Right lobe of liver (tissue), 6 donors: ENCODE measurements at regions not wholly inside any gene's neighbourhood (a gene's known extent, or its start where the extent isn't known, plus 50 kb on each side); places are given as distances from the start of the nearest gene placed in this dataset.

Experiments used
- ATAC-seq, 4 donors: fragments of 200-7000 bp; cut with Tn5 transposase; one replicate each; pipeline ENCODE4 v1.9.1; 2020; ENCODE audit warnings: mild to moderate bottlenecking in 4 of 4, moderate library complexity in 4 of 4
- DNase-seq, 3 donors: peaks; one replicate each; pipeline ENCODE4 v3.0.0-alpha.2; 2020
- H3K27ac ChIP-seq, 3 donors: fragments of 200-600 bp; one replicate each; pipeline ENCODE4 v1.8.0; 2022
- H3K27me3 ChIP-seq, 2 donors: fragments of 200-600 bp; one replicate each; pipeline ENCODE4 v1.8.0; 2022
- H3K36me3 ChIP-seq, 4 donors: fragments of 200-600 bp; sonication (generic) in 1 of 4; one replicate each; pipeline versions ENCODE4 v1.5.1 to v1.8.0; 2017 to 2022; ENCODE audit warnings: control low read depth in 1 of 4
- H3K4me1 ChIP-seq, 4 donors: fragments of 200-600 bp; sonication (generic) in 1 of 4; one replicate each; pipeline versions ENCODE4 v1.5.1 to v1.8.0; 2017 to 2022; ENCODE audit warnings: control low read depth in 1 of 4
- H3K4me3 ChIP-seq, 3 donors: fragments of 200-600 bp; one replicate each; pipeline ENCODE4 v1.8.0; 2022
- H3K9me3 ChIP-seq, 4 donors: fragments of 200-600 bp; sonication (generic) in 1 of 4; one replicate each; pipeline versions ENCODE4 v1.5.1 to v1.8.0; 2017 to 2022; ENCODE audit warnings: control low read depth in 1 of 4
- POLR2A ChIP-seq: fragments of 450-650 bp; IDR thresholded peaks from one replicate; pipeline ENCODE4 v1.6.1; 2017; ENCODE audit warnings: antibody characterized with exemption, mild to moderate bottlenecking
- WGBS: methylation state at CpG from one replicate; pipeline ENCODE4 v1.1.6; 2018; ENCODE audit warnings: low coverage, low lambda C conversion rate; ENCODE audit not compliant: insufficient coverage; ENCODE audit errors: missing lambda C conversion rate; 5-methylcytosine and 5-hydroxymethylcytosine counted together
- intact Hi-C, 2 donors: fragments of 100-400 bp; cut with DNase I; formaldehyde crosslinking; loops; one replicate each; pipeline versions ENCODE4 v1.11.2 to v1.14.1; 2022
- TF ChIP-seq, protein P1 (sequence below), 4 donors: fragments of 200-600 bp in 3 of 4; fragments of 450-650 bp in 1 of 4; IDR thresholded peaks; one replicate each; pipeline versions ENCODE4 v1.5.1 to v1.8.0; 2016 to 2022; ENCODE audit warnings: antibody characterized with exemption in 4 of 4, mild to moderate bottlenecking in 2 of 4
- donor health status: DM: no; HTN: yes; CAD: no.
- donor health status: DM: no; HTN: no; CAD: no.
- donor health status: DM: no; HTN: no; CAD: no.
- donor health status: DM: no; HTN: yes; CAD: no.
- donor health status: DM: no; HTN: yes; CAD: no.

DNA sequence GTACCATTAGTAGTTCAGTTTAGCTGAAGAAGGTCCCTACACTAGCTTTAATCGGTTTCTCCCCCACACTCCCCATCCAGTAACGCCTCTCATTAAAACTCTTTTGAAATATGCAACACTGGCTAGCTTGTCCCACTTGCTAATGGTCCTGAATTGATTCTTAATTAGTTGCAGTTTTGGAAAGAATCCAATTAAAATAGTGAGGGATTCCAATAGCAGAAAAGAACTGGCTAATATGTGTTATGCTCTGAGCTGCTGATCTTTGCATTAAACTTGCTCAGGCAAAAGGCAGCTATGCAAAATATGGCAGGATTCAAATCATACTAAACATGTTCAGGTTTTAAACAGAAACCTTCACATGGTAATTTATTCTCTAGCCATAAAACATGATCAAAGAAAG lies 252.5 kb upstream of the HNRNPA3 start:
- H3K27me3 ChIP-seq = no peaks in the 10 kb centered on the region
- WGBS = 85% methylated on average over 2 of the region's 2 CpGs
- H3K9me3 ChIP-seq = no peaks in the 10 kb centered on the region
- H3K4me1 ChIP-seq = no peaks in the 10 kb centered on the region
- intact Hi-C loops = no loop called here
- H3K4me3 ChIP-seq = no peak overlapping the region
- no peak overlapping the region for H3K27ac ChIP-seq
- H3K36me3 ChIP-seq = no peaks in the 10 kb centered on the region
- no peak for DNase-seq
- TF ChIP-seq POLR2A = no peak
- TF ChIP-seq, protein P1, sequence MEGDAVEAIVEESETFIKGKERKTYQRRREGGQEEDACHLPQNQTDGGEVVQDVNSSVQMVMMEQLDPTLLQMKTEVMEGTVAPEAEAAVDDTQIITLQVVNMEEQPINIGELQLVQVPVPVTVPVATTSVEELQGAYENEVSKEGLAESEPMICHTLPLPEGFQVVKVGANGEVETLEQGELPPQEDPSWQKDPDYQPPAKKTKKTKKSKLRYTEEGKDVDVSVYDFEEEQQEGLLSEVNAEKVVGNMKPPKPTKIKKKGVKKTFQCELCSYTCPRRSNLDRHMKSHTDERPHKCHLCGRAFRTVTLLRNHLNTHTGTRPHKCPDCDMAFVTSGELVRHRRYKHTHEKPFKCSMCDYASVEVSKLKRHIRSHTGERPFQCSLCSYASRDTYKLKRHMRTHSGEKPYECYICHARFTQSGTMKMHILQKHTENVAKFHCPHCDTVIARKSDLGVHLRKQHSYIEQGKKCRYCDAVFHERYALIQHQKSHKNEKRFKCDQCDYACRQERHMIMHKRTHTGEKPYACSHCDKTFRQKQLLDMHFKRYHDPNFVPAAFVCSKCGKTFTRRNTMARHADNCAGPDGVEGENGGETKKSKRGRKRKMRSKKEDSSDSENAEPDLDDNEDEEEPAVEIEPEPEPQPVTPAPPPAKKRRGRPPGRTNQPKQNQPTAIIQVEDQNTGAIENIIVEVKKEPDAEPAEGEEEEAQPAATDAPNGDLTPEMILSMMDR (IDR thresholded peaks at IDR 0.05) = no peak
- no peak for ATAC-seq

DNA sequence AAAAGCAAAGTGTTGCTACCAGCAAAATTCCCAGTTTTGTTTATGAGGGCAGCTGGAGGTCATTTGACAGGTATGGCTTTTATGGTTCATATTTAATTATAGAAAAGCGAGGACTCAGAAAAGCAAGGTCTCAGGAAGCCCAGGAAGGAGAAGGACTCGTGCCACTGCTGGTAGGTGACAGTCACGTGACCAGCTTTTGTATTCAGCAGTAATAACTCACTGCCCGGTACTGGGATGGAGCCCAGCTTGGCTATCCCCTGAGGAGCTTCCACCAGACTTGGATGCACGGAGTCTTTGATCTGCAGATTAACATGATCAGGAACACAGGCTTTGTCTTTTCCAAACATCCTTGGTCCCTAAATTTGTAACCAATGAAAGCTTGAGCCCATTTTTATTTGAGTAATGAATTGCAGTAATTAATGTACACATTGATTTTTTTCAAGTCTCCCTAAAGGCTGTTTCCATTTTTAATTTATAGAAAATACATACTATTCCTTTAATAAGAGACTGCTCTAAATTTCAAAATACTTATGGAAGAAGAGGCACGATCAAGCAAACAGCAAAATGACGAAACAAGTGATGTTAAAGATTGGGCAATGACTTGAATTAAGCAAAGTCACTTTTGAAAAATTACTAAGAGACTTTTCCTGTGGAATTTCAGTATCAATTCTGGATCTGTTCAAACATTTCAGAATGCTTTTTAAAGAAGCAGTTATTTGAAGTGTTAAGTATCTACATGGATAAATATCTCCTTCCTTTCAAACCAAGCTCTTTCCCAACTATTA lies 251.7 kb upstream of the HNRNPA3 start:
- Histone ChIP-seq H3K36me3 (no peaks in the 10 kb centered on the region), H3K27ac (no peak overlapping the region), H3K4me3 (no peak overlapping the region), H3K27me3 (no peaks in the 10 kb centered on the region), H3K9me3 (no peaks in the 10 kb centered on the region), H3K4me1 (no peaks in the 10 kb centered on the region)
- 38% methylated on average over 7 of the region's 7 CpGs for WGBS
- no peak for DNase-seq
- intact Hi-C loops = no loop called here
- TF ChIP-seq, protein P1 (IDR thresholded peaks at IDR 0.05) = no peak
- no peak for TF ChIP-seq POLR2A
- no peak for ATAC-seq

DNA sequence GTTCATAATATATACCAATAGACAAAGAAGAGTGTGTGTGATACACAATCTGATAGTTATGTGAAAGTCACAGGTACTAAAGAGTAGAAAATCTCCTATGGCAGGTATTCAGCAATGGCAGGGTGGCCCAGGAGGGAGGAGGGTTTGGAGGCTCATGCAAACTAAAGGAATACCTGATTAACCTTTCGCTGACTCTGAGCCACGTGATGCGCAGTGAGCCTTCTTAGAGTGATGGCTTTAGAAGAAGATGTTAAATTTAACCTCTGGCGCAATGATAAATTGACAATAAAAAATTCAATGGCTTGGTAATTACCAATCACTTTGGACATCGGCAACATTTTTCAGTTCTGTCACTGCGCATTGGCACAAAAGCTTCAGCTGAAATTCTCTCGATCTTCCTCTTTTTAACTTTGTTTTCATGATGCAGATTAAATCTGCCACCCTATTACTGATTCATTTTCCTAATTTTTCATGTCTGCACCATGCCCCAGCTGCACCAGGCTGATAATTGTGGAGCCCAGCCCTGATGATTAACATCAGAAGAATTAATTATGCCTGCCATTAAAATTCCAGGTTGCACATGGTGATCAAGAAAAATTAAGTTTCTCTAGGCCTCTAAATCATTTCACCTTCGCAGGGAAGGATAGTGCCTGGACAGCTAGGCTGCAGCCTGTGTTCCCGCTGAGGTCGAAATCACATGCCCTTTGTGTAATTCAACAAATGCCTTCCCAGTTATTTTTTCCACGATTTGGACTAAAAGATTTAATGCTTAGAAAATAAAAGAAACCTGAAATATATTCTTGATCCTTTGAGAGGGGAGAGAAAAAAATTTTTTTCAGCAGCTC lies 250.6 kb upstream of the HNRNPA3 start:
- Histone ChIP-seq H3K4me3 (no peak overlapping the region), H3K9me3 (no peaks in the 10 kb centered on the region), H3K27me3 (no peaks in the 10 kb centered on the region), H3K36me3 (no peaks in the 10 kb centered on the region), H3K4me1 (no peaks in the 10 kb centered on the region), H3K27ac (no peak overlapping the region)
- ATAC-seq = no peak
- intact Hi-C loops = no loop called here
- DNase-seq = no peak
- TF ChIP-seq, protein P1 (IDR thresholded peaks at IDR 0.05) = no peak
- TF ChIP-seq POLR2A = no peak
- WGBS = 70% methylated on average over 10 of the region's 11 CpGs

GRCh38 chr2:176963568-176964287 lies 248.9 kb upstream of the HNRNPA3 start:
- H3K4me3 ChIP-seq = no peak overlapping the region
- intact Hi-C loops = no loop called here
- H3K4me1 ChIP-seq = no peaks in the 10 kb centered on the region
- no peaks in the 10 kb centered on the region for H3K36me3 ChIP-seq
- no peak overlapping the region for H3K27ac ChIP-seq
- ATAC-seq = no peak
- H3K9me3 ChIP-seq = no peaks in the 10 kb centered on the region
- WGBS = 43% methylated on average over 4 of the region's 4 CpGs
- no peaks in the 10 kb centered on the region for H3K27me3 ChIP-seq
- TF ChIP-seq, protein P1 (IDR thresholded peaks at IDR 0.05) = no peak
- TF ChIP-seq POLR2A = no peak
- no peak for DNase-seq
